ENCODE measurements at regions not wholly inside any gene's neighbourhood (a gene's known extent, or its start where the extent isn't known, plus 50 kb on each side); places are given as distances from the start of the nearest gene placed in this dataset.

GRCh38 chr3:64464955-64465354 lies 222.8 kb downstream of the ADAMTS9 start:
- no peak for DNase-seq (ENCODE audit: low read depth, low spot score)
- no peak overlapping the region for H3K4me3 ChIP-seq (ENCODE audit: low read depth, low read length)
- in situ Hi-C loops (cut with HindIII; ENCODE audit: low sequenced_read_pairs) = loop anchor here (25.0 kb wide), 1 partner anchor 428 kb away; no protein-coding TSS in a partner anchor
- no peak for TF ChIP-seq CTCF (IDR thresholded peaks at IDR 0.05; ENCODE audit: low read depth, low read length)

GRCh38 chr3:64463981-64464380 lies 223.8 kb downstream of the ADAMTS9 start:
- in situ Hi-C loops (cut with HindIII; ENCODE audit: low sequenced_read_pairs) = loop anchor here (25.0 kb wide), 1 partner anchor 427 kb away; no protein-coding TSS in a partner anchor
- H3K4me3 ChIP-seq (ENCODE audit: low read depth, low read length) = no peak overlapping the region
- TF ChIP-seq CTCF (IDR thresholded peaks at IDR 0.05; ENCODE audit: low read depth, low read length) = no peak
- DNase-seq (ENCODE audit: low read depth, low spot score) = no peak

- peak; percentile 93 for DNase-seq (ENCODE audit: low read depth, low spot score)
- H3K4me3 ChIP-seq (ENCODE audit: low read depth, low read length) = peak overlapping the region; percentile 14
- TF ChIP-seq CTCF (IDR thresholded peaks at IDR 0.05; ENCODE audit: low read depth, low read length) = no peak
- in situ Hi-C loops (cut with HindIII; ENCODE audit: low sequenced_read_pairs) = loop anchor here (25.0 kb wide), 1 partner anchor 425 kb away; no protein-coding TSS in a partner anchor
Measured at GRCh38 chr3:64462203-64462602, 225.6 kb downstream of the ADAMTS9 start.

DNA sequence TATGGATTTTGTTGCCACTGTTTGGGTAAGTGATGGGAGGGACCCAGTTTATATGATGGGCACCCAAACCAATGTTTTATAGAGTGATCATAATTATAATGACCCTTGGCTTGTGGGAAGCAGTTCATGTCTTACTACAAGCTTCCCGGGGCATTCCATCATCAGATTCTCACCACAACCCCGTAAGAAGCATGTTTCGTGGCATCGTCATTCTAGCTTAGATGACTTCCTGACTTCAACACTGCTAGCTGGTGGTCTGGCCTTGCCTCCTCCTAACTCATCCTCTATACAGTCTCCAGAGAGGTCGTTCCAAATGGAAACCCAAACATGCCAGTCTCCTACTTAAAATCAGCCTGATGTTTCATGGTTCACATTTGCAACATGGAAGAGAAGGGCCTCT lies 226.9 kb downstream of the ADAMTS9 start:
- peak; percentile 88 for DNase-seq (ENCODE audit: low read depth, low spot score)
- TF ChIP-seq CTCF (IDR thresholded peaks at IDR 0.05; ENCODE audit: low read depth, low read length) = no peak
- H3K4me3 ChIP-seq (ENCODE audit: low read depth, low read length) = no peak overlapping the region
- in situ Hi-C loops (cut with HindIII; ENCODE audit: low sequenced_read_pairs) = loop anchor here (25.0 kb wide), 1 partner anchor 424 kb away; no protein-coding TSS in a partner anchor

DNA sequence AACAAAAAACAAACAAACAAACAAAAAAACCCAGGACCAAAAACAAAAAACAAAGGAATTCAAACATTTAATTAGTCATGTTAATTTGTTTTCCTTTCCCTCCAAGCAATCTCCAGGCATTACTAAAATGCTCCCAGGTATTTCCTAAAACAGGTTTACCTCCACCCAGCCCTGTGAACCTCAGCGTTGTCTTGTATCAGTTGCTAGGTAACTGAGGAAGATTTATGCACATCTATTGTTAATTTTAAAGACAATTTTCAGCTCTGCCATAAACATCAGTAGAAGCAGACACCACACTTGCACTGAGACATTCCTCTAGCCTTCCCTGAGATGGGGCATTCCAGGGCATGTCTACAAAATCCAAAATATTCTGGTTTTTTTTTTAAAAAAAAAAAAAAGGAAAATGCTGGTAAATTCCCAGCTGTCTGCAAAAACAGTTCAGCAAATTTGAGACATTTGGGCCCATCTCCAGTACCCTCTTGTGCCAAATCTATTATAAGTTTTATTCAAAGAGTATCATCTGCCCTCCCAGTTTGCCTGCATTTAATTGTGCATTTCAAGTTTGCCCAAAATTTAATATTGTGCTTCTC lies 227.6 kb downstream of the ADAMTS9 start:
- in situ Hi-C loops (cut with HindIII; ENCODE audit: low sequenced_read_pairs) = loop anchor here (25.0 kb wide), 1 partner anchor 423 kb away; no protein-coding TSS in a partner anchor
- TF ChIP-seq CTCF (IDR thresholded peaks at IDR 0.05; ENCODE audit: low read depth, low read length) = no peak
- no peak for DNase-seq (ENCODE audit: low read depth, low spot score)
- H3K4me3 ChIP-seq (ENCODE audit: low read depth, low read length) = no peak overlapping the region

DNA sequence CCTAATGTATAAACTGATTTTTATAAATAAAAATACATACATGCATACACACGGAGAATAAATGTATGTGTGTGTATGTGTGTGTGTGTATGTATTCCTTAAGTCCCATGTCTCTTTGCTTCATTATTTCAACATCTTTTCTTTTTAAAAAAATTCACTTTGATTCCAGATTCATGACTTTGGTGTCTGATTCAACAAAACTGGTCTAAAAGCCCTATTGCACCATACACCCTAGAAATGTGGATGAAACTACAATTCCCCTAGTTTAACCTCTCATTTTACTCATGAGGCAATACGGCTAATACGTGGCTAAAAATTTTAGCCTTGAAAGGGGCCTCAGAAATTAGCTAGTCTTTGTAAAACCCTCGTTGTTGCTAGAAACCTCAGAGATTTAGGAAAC lies 228.1 kb downstream of the ADAMTS9 start:
- no peak for DNase-seq (ENCODE audit: low read depth, low spot score)
- TF ChIP-seq CTCF (IDR thresholded peaks at IDR 0.05; ENCODE audit: low read depth, low read length) = no peak
- H3K4me3 ChIP-seq (ENCODE audit: low read depth, low read length) = no peak overlapping the region
- in situ Hi-C loops (cut with HindIII; ENCODE audit: low sequenced_read_pairs) = loop anchor here (25.0 kb wide), 1 partner anchor 422 kb away; no protein-coding TSS in a partner anchor

Measured in astrocyte of the spinal cord (primary cell).